HG03575 (cell line): ENCODE measurements at regions not wholly inside any gene's neighbourhood (a gene's known extent, or its start where the extent isn't known, plus 50 kb on each side); places are given as distances from the start of the nearest gene placed in this dataset.
"Not testable (repeated sequence)": the region's sequence is repeated elsewhere in the genome, so short reads cannot be mapped to it uniquely, and the experiment has no call there.

Source experiments
- ATAC-seq: cut with Tn5 transposase; IDR thresholded peaks from one replicate; pipeline ENCODE4 v1.9.1; 2021; ENCODE audit not compliant: unreplicated experiment, insufficient number of reproducible peaks, low FRiP score; ENCODE audit errors: extremely low read depth

GRCh38 chr10:37067576-37067975 is 57.8 kb upstream of the ANKRD30A start:
- no peak for ATAC-seq

GRCh38 chr10:37062296-37062695 is 63.1 kb upstream of the ANKRD30A start:
- not testable (repeated sequence) for ATAC-seq

DNA sequence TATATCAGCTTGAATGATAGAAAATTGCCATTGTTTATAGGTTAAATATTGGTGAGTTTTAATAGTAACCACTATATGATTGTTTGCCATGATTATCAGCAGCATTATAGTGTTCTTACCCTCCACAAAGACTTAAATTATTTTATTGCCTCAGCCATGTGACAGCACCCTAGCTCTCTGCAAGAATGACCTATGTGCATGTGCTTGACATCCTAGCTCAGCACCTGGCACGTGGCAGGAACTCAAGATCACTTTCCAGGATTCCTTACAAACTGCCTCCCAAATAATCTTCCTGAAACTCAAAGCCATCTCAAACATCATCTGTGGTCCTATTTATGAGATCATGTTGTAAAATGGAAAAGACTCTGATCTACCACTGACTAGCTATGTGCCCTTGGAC is 68.1 kb upstream of the ANKRD30A start:
- ATAC-seq: no peak

DNA sequence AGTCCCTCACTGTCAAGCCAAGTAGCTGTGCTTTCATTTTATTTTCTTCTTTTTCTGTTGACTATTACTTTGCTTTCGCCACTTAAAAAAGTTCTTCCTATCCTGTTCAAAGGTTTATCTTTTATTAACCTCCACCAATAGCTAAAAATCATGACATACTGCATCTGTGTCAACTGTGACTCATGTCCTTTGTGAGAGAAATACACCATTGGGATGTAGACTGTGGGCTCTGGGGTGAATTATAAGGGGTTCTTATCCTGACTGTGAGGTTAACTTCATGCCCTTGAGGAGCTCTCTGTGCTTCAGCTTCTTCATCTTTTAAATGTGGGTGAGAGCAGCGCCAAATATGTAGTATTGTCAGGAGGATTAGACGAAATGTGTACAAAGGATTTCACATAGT is 71.9 kb upstream of the ANKRD30A start:
- ATAC-seq: no peak

DNA sequence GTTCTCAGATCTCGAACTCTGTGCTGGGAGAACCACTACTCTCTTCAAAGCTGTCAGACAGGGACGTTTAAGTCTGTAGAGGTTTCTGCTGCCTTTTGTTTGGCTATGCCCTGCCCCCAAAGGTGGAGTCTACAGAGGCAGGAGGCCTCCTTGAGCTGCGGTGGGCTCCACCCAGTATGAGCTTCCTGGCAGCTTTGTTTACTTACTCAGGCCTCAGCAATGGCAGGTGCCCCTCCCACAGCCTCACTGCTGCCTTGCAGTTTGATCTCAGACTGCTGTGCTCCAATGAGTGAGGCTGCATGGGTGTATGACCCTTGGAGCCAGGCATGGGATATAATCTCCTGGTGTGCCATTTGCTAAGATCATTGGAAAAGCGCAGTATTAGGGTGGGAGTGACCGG is 75.4 kb upstream of the ANKRD30A start:
- not testable (repeated sequence) for ATAC-seq

DNA sequence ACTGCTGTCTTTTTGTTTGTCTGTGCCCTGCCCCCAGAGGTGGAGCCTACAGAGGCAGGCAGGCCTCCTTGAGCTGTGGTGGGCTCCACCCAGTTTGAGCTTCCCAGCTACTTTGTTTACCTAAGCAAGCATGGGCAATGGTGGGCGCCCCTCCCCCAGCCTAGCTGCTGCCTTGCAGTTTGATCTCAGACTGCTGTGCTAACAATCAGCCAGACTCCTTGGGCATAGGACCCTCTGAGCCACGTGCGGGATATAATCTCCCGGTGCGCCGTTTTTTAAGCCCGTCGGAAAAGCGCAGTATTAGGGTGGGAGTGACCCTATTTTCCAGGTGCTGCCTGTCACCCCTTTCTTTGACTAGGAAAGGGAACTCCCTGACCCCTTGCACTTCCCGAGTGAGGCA is 81.1 kb upstream of the ANKRD30A start:
- ATAC-seq: not testable (repeated sequence)

GRCh38 chr10:37035853-37036252 is 89.5 kb upstream of the ANKRD30A start:
- ATAC-seq: no peak

- ATAC-seq: no peak
Measured at GRCh38 chr10:37015498-37015897, 109.9 kb upstream of the ANKRD30A start.

GRCh38 chr10:37010741-37011140 is 114.7 kb upstream of the ANKRD30A start:
- ATAC-seq: no peak

DNA sequence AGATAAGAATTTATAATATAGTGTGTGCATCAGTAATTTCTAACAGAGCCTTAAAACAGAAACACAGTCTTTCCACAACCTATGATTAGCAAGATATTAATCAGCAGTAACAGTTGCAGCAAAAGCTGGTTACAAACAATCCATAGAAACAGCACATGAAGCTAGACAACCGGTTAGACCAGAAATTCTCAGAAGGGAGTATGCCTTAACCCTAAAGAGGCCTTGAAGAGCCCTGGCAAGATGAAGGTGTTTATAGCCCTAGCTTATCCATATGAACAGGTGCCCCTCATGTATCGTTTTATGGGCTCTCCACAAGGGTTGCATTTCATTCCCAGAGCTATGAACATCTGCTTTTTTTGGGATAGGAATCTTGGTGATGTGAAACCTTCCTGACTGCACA is 117.1 kb upstream of the ANKRD30A start:
- not testable (repeated sequence) for ATAC-seq

DNA sequence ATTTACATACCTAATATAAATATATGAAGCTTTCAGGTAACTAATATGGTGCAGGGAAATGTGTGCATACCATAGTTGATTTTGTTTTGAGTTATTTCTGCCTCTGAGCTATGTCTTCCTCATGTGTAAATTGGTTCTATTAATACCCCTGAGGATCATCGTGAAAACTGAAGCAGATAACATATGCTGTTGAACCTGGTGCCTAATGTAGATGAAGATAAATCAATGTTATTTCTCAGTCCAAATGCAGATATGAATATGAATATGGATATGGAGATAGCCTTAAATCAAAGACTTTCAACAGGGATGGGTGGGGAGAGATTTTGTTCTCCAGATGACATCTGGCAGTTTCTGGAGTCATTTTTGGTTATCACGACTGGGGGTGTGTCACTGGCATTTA is 122.3 kb upstream of the ANKRD30A start:
- no peak for ATAC-seq

DNA sequence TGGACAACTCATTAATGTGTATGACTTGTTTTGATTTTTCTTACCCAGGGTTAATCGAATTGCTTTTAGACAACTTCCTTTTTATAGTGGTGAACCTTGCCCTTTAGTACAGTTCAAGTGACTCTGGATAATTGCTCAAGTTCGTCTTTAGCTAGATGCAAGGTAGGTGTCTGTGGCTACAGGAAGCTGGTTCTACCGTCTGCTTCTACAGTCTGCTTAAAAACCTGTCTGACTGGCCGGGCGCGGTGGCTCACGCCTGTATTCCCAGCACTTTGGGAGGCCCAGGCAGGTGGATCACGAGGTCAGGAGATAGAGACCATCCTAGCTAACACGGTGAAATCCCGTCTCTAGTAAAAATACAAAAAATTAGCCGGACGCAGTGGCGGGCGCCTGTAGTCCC is 129.6 kb upstream of the ANKRD30A start:
- ATAC-seq: not testable (repeated sequence)

DNA sequence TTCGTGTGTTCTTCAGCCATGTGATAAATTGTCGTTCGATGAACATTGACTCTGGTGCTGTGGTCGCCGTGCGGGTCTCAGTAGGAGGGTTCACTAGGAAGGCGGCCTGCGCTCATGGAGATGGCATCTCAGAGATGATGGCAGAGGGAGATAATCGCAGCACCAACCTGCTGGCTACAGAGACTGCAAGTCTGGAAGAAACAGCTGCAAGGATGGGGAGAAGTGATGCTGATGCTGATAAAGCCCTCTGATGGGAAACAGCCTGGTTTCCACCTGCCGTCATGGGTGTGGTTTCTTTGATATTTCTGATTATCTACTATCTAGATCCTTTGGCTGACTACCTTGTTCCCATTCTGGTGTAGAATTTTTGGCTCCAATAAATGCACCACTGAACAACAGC is 130.5 kb upstream of the ANKRD30A start:
- no peak for ATAC-seq

DNA sequence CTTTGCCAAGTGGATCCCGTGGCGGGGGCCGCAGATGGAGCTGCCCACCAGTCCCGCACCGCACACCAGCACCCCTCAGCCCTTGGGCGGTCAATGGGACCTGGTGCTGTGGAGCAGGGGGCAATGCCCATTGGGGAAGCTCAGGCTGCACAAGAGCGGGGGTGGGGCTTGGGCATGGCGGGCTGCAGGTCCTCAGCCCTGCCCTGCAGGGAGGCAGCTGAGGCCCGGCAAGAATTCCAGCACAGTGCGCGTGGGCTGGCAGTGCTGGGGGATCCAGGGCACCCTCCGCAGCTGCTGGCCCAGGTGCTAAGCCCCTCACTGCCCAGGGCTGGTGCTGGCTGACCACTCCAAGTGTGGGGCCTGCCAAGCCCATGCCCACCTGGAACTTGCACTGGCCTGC is 136.2 kb upstream of the ANKRD30A start:
- ATAC-seq: no peak

DNA sequence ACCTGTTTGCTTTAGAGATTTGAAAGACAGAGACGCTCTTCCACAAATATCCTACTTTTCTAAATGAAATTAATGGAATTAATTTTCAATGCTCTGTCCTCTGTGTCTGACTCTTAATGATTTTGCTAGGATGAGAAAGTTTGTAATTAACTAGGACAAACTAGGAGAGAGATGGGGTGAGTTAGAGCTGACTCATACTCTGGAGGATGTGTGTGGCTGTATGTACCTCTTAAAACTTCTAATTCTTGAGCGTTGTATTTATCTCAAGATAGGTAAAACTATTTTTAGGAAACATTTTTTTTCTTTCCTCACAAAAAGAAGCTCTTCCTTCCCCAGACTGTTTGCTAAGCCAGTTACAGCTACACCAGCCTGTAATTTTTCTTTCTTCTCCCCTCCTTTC is 178.8 kb upstream of the ANKRD30A start:
- ATAC-seq: no peak

- ATAC-seq: no peak
Measured at GRCh38 chr10:36943544-36943943, 181.9 kb upstream of the ANKRD30A start.

- no peak for ATAC-seq
Measured at GRCh38 chr10:36942616-36943015, 182.8 kb upstream of the ANKRD30A start.

GRCh38 chr10:36903040-36903439 is 222.4 kb upstream of the ANKRD30A start:
- no peak for ATAC-seq

DNA sequence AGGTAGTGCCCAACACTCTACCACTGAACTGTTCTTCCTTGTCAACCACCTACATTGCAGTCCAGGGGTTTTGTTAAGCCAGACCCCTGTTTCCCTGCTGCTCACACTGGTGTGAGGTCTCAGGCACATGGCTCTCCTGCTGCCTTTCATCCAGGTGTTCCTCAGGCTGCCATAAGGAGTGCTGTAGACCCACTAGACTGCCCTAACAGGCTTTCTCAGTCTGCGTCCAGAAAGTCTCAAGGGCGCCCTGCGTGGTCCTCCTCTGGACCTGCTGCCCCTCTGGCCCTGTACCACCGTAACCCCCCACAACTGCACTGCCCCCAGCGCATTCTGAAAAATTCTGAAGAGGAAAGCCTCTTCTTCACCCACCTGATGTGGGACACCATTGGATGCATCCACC is 225.7 kb upstream of the ANKRD30A start:
- ATAC-seq: no peak

DNA sequence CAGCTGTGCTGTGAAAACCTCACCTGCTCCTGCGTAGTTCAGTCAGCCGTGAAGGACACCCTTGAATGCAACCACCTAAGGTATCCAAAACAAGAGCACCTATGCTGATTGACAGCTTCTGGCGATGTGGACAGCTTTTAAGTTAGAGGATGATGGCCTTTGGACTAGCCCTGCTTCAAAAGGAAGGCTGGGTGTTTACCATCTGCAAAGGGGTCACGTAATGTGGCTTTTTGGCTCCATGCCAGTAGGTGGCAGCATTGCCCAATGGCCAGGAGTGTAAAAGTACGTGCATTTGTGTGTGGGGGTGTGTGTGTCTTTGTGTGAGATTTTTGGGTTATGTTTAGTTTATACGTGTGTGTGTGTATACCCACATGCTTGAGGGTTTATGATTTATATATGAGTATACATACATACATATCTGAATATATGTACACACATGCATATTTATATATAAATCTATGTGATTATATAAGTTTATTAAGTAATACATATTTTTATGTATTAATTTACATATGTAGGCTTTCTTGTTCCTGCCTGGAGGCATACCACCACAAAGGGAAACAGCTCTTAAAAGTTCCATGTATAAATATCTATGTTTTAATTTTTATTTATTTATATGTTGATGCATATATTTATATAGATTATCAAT is 236.3 kb upstream of the ANKRD30A start:
- ATAC-seq: no peak

DNA sequence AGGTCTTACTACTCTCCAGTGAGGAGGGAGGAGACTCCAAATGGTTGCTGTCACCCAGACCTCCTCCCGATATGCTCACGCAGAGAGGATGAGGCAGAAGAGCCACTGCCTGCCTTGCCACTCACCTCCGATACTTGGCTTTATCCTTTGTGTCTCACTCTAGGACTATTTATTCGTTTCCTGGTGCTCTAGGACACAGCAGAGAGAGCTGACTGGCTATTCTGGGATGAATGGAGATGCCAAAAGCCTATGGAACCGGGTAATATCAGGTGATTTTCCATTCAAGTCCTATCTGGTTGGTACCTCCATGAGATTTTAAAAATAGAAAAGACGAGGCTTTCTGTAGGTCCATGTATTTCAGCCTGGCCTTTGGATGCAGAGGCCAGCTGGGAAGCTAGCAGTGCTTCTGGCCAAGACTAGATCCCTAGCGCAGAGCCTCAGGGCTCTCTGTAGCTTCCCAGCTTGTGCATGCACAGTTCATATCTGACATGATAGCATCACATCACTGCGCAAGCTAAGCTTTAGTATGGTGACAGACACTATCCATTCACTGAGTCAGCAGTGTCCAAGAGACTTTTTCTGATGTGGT is 239.0 kb upstream of the ANKRD30A start:
- no peak for ATAC-seq
